ENCODE measurements at regions not wholly inside any gene's neighbourhood (a gene's known extent, or its start where the extent isn't known, plus 50 kb on each side); places are given as distances from the start of the nearest gene placed in this dataset.

DNA sequence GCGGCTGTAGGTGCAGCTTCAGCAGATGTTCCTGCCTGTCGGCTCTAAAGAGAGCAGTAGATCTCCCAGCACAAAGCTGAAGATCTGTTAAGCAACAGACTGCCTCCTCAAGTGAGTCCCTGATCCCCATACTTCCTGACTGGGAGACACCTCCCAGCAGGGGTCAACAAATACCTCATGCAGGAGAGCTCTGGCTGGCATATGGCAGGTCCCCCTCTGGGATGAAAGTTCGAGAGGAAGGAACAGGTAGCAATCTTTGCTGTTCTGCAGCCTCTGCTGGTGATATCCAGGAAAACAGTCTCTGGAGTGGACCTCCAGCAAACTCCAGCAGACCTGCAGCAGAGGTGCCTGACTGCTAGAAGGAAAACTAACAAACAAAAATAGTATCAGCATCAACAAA is 337.1 kb upstream of the USP15 start:
- H3K9ac ChIP-seq (ENCODE audit: insufficient read depth, low read length) = no peak overlapping the region
- H3K27me3 ChIP-seq (ENCODE audit: control insufficient read depth, insufficient read depth, low read length) = no peaks in the 10 kb centered on the region
- no peaks in the 10 kb centered on the region for H4K20me1 ChIP-seq (ENCODE audit: control insufficient read depth, extremely low read depth, insufficient read depth, low read length)
- H2AFZ ChIP-seq (ENCODE audit: low read length) = no peak overlapping the region
- H3K4me2 ChIP-seq (ENCODE audit: extremely low read depth, insufficient read depth, low read length) = no peak overlapping the region
- no peaks in the 10 kb centered on the region for H3K4me1 ChIP-seq (ENCODE audit: control insufficient read depth, extremely low read depth, insufficient read depth, low read length)
- H3K9me3 ChIP-seq (ENCODE audit: control insufficient read depth, insufficient read depth, low read depth, low read length) = no peaks in the 10 kb centered on the region
- H3K36me3 ChIP-seq (ENCODE audit: control insufficient read depth, insufficient read depth, low read length) = no peaks in the 10 kb centered on the region
- no peaks in the 10 kb centered on the region for H3K79me2 ChIP-seq (ENCODE audit: control insufficient read depth, insufficient read depth, low read length)
- no peak for TF ChIP-seq EZH2 (IDR thresholded peaks at IDR 0.05; ENCODE audit: low read length, missing control alignments)
- TF ChIP-seq, protein P1, sequence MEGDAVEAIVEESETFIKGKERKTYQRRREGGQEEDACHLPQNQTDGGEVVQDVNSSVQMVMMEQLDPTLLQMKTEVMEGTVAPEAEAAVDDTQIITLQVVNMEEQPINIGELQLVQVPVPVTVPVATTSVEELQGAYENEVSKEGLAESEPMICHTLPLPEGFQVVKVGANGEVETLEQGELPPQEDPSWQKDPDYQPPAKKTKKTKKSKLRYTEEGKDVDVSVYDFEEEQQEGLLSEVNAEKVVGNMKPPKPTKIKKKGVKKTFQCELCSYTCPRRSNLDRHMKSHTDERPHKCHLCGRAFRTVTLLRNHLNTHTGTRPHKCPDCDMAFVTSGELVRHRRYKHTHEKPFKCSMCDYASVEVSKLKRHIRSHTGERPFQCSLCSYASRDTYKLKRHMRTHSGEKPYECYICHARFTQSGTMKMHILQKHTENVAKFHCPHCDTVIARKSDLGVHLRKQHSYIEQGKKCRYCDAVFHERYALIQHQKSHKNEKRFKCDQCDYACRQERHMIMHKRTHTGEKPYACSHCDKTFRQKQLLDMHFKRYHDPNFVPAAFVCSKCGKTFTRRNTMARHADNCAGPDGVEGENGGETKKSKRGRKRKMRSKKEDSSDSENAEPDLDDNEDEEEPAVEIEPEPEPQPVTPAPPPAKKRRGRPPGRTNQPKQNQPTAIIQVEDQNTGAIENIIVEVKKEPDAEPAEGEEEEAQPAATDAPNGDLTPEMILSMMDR (conservative IDR thresholded peaks at IDR 0.05 in 1 of 2, IDR thresholded peaks at IDR 0.05 in 1 of 2; ENCODE audit: low read depth in 1 of 2, low read length in 2 of 2) = no peak
- H3K27ac ChIP-seq (ENCODE audit: insufficient read depth, low read length) = no peak overlapping the region
- DNase-seq (ENCODE audit: low read depth in 2 of 2) = no peak
- no peak overlapping the region for H3K4me3 ChIP-seq (replicated peaks in 1 of 4; ENCODE audit: control extremely low read depth in 1 of 4, insufficient read depth in 1 of 4, low read depth in 3 of 4, low read length in 4 of 4)

DNA sequence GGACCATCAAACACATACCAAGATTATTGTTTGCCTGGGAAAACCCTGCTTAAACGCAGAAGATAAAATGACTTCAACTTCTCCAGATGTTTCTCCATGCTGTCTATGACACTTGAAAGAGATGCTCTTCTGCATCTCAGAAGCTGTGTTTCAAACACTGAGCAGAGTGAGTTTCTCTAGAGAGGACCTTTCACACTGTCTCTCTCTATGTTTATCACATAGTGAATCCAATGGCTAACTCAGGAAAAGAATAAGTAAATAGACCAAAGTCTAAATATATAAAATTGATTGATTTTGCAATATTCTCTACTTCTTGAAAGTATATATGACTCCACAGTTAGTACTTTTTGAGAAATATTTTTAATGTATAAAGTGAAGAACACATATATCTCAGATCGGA is 325.6 kb upstream of the USP15 start:
- H3K27me3 ChIP-seq (ENCODE audit: control insufficient read depth, insufficient read depth, low read length) = no peaks in the 10 kb centered on the region
- no peaks in the 10 kb centered on the region for H3K4me1 ChIP-seq (ENCODE audit: control insufficient read depth, extremely low read depth, insufficient read depth, low read length)
- H2AFZ ChIP-seq (ENCODE audit: low read length) = no peak overlapping the region
- H3K79me2 ChIP-seq (ENCODE audit: control insufficient read depth, insufficient read depth, low read length) = no peaks in the 10 kb centered on the region
- DNase-seq (ENCODE audit: low read depth in 2 of 2) = no peak
- H3K36me3 ChIP-seq (ENCODE audit: control insufficient read depth, insufficient read depth, low read length) = no peaks in the 10 kb centered on the region
- TF ChIP-seq, protein P1 (conservative IDR thresholded peaks at IDR 0.05 in 1 of 2, IDR thresholded peaks at IDR 0.05 in 1 of 2; ENCODE audit: low read depth in 1 of 2, low read length in 2 of 2) = no peak
- TF ChIP-seq EZH2 (IDR thresholded peaks at IDR 0.05; ENCODE audit: low read length, missing control alignments) = no peak
- H3K9ac ChIP-seq (ENCODE audit: insufficient read depth, low read length) = no peak overlapping the region
- H3K27ac ChIP-seq (ENCODE audit: insufficient read depth, low read length) = no peak overlapping the region
- no peak overlapping the region for H3K4me2 ChIP-seq (ENCODE audit: extremely low read depth, insufficient read depth, low read length)
- H3K4me3 ChIP-seq (replicated peaks in 1 of 4; ENCODE audit: control extremely low read depth in 1 of 4, insufficient read depth in 1 of 4, low read depth in 3 of 4, low read length in 4 of 4) = no peak overlapping the region
- no peaks in the 10 kb centered on the region for H4K20me1 ChIP-seq (ENCODE audit: control insufficient read depth, extremely low read depth, insufficient read depth, low read length)
- no peaks in the 10 kb centered on the region for H3K9me3 ChIP-seq (ENCODE audit: control insufficient read depth, insufficient read depth, low read depth, low read length)

DNA sequence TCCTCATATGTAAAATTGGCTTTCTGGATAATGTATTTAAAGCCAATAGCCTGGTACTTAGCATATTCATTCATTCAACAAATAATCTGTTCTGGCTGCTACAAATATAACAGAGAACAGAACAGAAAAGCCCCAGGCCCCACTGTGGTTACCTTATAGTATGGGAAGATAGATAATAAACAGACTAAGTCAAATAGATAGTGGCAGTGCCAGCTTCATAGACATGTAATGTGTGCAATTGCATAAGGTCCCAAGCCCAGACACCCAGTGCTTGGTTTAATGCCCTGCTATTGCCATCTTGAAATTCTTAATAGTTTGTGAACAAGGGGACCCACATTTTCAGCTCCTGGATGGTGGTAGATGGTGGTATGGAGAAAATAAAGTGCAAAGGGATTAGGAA is 320.2 kb upstream of the USP15 start:
- no peak for TF ChIP-seq EZH2 (IDR thresholded peaks at IDR 0.05; ENCODE audit: low read length, missing control alignments)
- TF ChIP-seq, protein P1 (conservative IDR thresholded peaks at IDR 0.05 in 1 of 2, IDR thresholded peaks at IDR 0.05 in 1 of 2; ENCODE audit: low read depth in 1 of 2, low read length in 2 of 2) = no peak
- H3K27ac ChIP-seq (ENCODE audit: insufficient read depth, low read length) = no peak overlapping the region
- no peak overlapping the region for H2AFZ ChIP-seq (ENCODE audit: low read length)

More for the DNA sequence above, 320.2 kb upstream of the USP15 start:
- Histone ChIP-seq H3K79me2 (ENCODE audit: control insufficient read depth, insufficient read depth, low read length) (no peaks in the 10 kb centered on the region), H3K27me3 (ENCODE audit: control insufficient read depth, insufficient read depth, low read length) (no peaks in the 10 kb centered on the region), H3K4me3 (replicated peaks in 1 of 4; ENCODE audit: control extremely low read depth in 1 of 4, insufficient read depth in 1 of 4, low read depth in 3 of 4, low read length in 4 of 4) (no peak overlapping the region), H3K4me2 (ENCODE audit: extremely low read depth, insufficient read depth, low read length) (no peak overlapping the region), H3K36me3 (ENCODE audit: control insufficient read depth, insufficient read depth, low read length) (no peaks in the 10 kb centered on the region), H3K9ac (ENCODE audit: insufficient read depth, low read length) (no peak overlapping the region), H4K20me1 (ENCODE audit: control insufficient read depth, extremely low read depth, insufficient read depth, low read length) (no peaks in the 10 kb centered on the region), H3K9me3 (ENCODE audit: control insufficient read depth, insufficient read depth, low read depth, low read length) (no peaks in the 10 kb centered on the region), H3K4me1 (ENCODE audit: control insufficient read depth, extremely low read depth, insufficient read depth, low read length) (no peaks in the 10 kb centered on the region)
- no peak for DNase-seq (ENCODE audit: low read depth in 2 of 2)

Measured in fibroblast of lung (primary cell).